IPS-18a (cell line): ENCODE measurements at regions not wholly inside any gene's neighbourhood (a gene's known extent, or its start where the extent isn't known, plus 50 kb on each side); places are given as distances from the start of the nearest gene placed in this dataset.

Experiments used
- H3K27ac ChIP-seq: one replicate; pipeline ENCODE4 v1.5.1; 2013; ENCODE audit warnings: low read length
- H3K27me3 ChIP-seq: one replicate; pipeline ENCODE4 v1.6.1; 2013; ENCODE audit warnings: mild to moderate bottlenecking, low read length; ENCODE audit not compliant: control insufficient read depth, insufficient read depth
- H3K36me3 ChIP-seq: one replicate; pipeline ENCODE4 v1.6.1; 2013; ENCODE audit warnings: low read depth, low read length; ENCODE audit not compliant: control insufficient read depth
- H3K4me1 ChIP-seq: one replicate; pipeline ENCODE4 v1.6.1; 2013; ENCODE audit warnings: low read depth, low read length; ENCODE audit not compliant: control insufficient read depth
- H3K4me3 ChIP-seq: one replicate; pipeline ENCODE4 v1.5.1; 2013; ENCODE audit warnings: low read length
- H3K9ac ChIP-seq: one replicate; pipeline ENCODE4 v1.6.1; 2013; ENCODE audit warnings: mild to moderate bottlenecking, low read length, moderate library complexity
- H3K9me3 ChIP-seq: one replicate; pipeline ENCODE4 v1.6.1; 2013; ENCODE audit warnings: low read depth, low read length; ENCODE audit not compliant: control insufficient read depth

DNA sequence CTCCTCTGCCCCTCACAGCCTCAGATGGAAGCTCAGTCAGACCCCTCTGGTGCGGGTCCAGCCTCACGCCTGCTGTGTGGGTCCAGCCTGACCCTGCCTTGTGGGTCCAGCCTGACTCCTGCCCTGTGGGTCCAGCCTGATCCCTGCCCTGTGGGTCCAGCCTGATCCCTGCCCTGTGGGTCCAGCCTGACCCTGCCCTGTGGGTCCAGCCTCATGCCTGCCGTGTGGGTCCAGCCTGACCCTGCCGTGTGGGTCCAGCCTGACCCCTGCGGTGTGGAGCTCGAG lies 445.3 kb downstream of the BRD1 start:
- Histone ChIP-seq H3K27me3 (no peaks in the 10 kb centered on the region), H3K4me3 (no peak overlapping the region), H3K4me1 (no peaks in the 10 kb centered on the region), H3K36me3 (no peaks in the 10 kb centered on the region), H3K9me3 (no peaks in the 10 kb centered on the region), H3K27ac (no peak overlapping the region), H3K9ac (no peak overlapping the region)

DNA sequence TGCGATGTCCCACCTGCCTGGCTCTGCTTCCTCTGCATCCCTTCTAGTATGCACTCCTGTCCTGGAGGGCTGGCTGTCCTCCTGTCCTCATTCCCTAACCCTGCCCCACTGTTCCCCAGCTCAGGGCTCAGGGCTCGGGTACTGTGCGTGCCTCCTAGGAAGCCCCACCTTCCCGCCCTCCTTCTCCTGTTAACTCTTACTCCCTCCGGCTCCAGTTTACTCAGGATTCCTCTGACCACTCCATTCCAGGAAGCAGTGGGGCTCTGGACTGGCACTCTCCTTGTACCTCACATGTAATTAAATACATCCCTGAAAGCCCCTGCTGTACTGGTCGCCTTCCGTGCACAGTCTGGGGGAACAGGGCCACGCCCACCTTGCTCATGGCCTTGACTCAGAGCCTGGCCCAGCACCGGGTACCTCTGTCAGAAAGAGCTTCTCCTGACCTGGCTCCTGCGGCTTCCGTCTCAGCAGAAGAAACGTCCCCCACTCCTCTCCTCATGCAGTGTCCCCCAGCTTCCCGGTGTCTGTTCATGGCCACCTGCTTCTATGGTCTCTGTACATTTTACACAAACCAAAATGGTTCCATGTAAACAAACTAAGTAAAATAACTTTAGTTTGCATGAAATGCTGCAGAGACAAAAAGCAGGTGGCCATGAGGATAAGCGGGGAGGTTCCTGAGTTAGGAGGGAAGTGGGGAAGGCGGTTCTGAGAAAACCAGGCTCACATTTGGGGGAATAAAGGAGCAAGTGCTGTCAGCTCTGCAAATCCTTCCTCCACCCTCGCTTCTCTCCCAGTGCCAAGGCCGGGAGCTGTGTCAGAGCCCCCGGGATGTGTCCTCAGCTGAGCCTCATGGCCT lies 445.9 kb downstream of the BRD1 start:
- no peak overlapping the region for H3K4me3 ChIP-seq
- H3K9ac ChIP-seq: no peak overlapping the region
- H3K4me1 ChIP-seq: no peaks in the 10 kb centered on the region
- H3K27me3 ChIP-seq: no peaks in the 10 kb centered on the region
- no peaks in the 10 kb centered on the region for H3K9me3 ChIP-seq
- H3K36me3 ChIP-seq: no peaks in the 10 kb centered on the region
- no peak overlapping the region for H3K27ac ChIP-seq

DNA sequence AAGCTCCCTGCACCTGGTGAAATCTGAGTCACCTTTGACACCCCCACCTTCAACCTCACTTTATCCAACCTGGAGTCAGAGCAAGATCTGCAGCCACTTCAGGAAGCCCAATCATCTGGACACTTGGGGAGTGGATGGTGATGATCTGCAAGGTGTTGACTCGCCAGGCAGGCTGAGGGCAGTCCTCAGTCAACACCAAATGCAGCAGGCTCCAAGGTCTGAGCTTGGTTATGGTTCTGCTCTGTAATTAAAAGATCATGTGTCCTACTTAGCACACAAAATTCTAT lies 446.9 kb downstream of the BRD1 start:
- Histone ChIP-seq H3K4me1 (no peaks in the 10 kb centered on the region), H3K4me3 (no peak overlapping the region), H3K27me3 (no peaks in the 10 kb centered on the region), H3K36me3 (no peaks in the 10 kb centered on the region), H3K9me3 (no peaks in the 10 kb centered on the region), H3K9ac (no peak overlapping the region), H3K27ac (no peak overlapping the region)

DNA sequence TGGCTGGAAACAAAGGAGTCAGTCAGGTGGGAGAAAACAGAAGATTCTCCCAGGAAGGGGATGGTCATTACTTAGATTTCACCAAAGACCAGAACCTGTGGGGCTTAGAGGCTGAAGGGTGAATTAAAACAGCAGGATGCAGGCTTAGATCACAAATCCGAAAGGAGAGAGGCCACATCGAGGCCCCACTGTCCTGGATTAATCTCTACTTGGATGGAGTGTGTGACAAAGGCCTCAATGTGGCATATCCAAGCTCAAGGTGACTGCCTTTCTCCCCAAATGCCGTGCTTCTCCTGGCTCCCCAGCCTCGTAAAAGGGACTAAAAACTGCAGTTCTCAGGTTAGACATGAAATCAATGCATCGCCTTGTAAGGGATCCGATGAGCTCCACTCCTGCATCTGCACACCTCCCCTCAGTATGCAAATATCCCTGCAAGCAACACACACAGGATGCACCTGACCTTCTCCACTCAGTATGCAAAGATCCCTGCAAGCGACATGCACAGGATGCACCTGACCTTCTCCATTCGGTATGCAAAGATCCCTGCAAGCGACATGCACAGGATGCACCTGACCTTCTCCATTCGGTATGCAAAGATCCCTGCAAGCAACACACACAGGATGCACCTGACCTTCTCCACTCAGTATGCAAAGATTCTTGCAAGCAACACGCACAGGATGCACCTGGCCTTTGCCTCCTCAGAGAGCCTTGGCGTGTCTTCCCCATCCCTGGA lies 447.4 kb downstream of the BRD1 start:
- no peaks in the 10 kb centered on the region for H3K27me3 ChIP-seq
- no peaks in the 10 kb centered on the region for H3K9me3 ChIP-seq

DNA sequence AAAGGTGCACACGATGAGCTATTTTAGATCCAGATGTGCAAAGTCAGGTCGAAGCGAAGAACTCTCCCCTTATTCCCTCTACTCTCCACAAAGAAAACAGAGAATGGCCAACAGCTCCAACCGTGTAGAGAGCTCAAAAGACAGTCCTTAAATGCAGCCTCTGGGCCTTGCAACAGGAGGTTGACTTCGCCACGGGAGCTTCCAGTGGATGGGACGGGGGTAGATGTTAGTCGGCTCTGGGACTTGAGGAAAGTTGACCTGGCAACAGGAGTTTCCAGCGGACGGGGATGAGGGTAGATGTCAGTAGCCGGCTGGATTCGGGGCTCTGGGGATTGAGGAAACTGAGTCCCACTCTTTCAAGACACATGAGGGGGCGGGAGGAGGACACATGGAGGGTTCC lies 450.4 kb downstream of the BRD1 start:
- H3K4me1 ChIP-seq: peaks cover 8% of the 10 kb centered on the region
- H3K27me3 ChIP-seq: no peaks in the 10 kb centered on the region

More for the DNA sequence above, 447.4 kb downstream of the BRD1 start:
- no peaks in the 10 kb centered on the region for H3K4me1 ChIP-seq
- no peak overlapping the region for H3K4me3 ChIP-seq
- H3K27ac ChIP-seq: no peak overlapping the region
- H3K36me3 ChIP-seq: no peaks in the 10 kb centered on the region
- no peak overlapping the region for H3K9ac ChIP-seq

DNA sequence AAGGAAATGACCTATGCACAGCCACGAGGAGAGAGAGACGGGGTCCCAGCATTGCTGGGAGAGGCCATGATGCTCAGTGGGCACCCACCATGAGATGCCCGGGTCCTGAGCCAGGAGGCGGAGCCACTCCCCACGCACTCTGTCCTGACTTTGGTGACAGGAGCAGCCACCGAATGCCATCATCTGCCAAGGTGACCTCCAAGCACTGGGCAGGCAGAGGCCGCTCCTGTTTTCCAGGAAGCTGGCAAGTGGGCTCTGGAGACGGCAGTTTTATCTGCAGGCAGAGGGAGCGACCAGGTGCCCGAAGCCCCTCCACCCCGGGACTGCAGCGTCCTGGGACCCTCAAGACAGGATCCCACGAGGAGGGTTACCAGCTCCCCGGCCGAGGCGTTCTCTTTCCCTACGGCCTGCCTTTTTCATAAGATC lies 453.9 kb downstream of the BRD1 start:
- no peak overlapping the region for H3K9ac ChIP-seq
- no peak overlapping the region for H3K4me3 ChIP-seq

More for the DNA sequence above, 450.4 kb downstream of the BRD1 start:
- Histone ChIP-seq H3K4me3 (no peak overlapping the region), H3K36me3 (no peaks in the 10 kb centered on the region), H3K9ac (no peak overlapping the region), H3K9me3 (no peaks in the 10 kb centered on the region), H3K27ac (no peak overlapping the region)

DNA sequence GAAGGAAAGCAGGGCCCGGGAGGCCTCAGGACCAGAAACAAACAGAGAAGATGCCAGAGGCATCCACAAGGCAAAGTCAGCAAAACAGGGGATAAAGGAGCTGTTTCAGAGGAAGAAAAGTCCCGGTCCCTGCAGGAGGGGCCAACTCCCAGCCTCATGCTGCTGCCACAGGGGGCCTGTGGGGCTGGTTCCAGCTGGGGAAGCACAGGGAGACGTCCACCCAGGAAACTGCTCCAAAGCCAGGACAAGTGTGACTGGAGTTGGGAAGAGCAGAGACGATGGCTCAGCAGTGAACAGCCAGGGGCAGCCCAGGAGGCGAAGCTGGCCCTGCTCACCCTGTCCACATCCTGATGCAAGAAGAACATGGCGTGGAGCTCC lies 454.4 kb downstream of the BRD1 start:
- Histone ChIP-seq H3K9me3 (no peaks in the 10 kb centered on the region), H3K27ac (no peak overlapping the region)

More for the DNA sequence above, 453.9 kb downstream of the BRD1 start:
- H3K4me1 ChIP-seq: peaks cover 8% of the 10 kb centered on the region
- no peaks in the 10 kb centered on the region for H3K27me3 ChIP-seq
- no peaks in the 10 kb centered on the region for H3K36me3 ChIP-seq
- no peaks in the 10 kb centered on the region for H3K9me3 ChIP-seq
- no peak overlapping the region for H3K27ac ChIP-seq

DNA sequence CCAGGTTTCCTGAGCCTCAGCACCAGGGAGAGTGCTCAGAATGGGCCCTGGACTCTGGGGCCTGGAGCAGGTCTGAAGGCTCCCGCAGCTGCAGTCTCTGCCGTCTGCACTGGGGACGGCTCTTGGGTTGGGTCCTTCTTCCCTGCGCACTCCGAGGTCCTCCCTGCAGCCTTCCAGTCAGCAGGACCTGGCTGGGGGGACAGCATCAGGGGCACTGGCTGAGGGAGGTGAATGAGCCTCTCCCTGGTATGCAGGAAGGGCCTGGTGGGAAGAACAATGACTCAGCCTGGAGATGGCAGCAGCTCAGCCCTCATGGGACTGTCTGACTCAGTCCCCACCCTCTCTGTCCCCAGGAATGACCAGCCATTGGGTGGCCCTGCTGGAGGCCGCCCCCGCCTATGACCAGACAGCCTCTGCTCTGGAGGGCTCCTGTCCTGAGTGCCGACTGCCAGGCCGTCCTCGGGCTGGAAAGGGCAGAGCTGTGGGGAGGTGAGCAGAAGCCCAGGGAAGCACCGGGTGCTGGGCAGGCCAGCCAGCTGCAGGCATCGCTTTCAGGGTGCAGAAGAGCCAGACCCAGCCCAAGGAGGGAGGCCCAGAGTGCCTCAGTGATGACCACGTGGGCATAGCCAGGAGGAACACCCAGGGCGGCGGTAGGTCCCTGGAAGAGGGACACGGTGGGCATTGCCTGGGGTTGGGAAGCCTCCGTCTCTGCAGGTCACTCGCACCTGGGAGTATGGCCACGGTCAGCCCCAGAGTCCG lies 455.0 kb downstream of the BRD1 start:
- Histone ChIP-seq H3K36me3 (no peaks in the 10 kb centered on the region), H3K4me1 (peaks cover 8% of the 10 kb centered on the region), H3K9me3 (no peaks in the 10 kb centered on the region), H3K9ac (no peak overlapping the region), H3K4me3 (no peak overlapping the region), H3K27ac (no peak overlapping the region), H3K27me3 (no peaks in the 10 kb centered on the region)

More for the DNA sequence above, 454.4 kb downstream of the BRD1 start:
- Histone ChIP-seq H3K9ac (no peak overlapping the region), H3K27me3 (no peaks in the 10 kb centered on the region), H3K36me3 (no peaks in the 10 kb centered on the region), H3K4me1 (peaks cover 8% of the 10 kb centered on the region), H3K4me3 (no peak overlapping the region)

DNA sequence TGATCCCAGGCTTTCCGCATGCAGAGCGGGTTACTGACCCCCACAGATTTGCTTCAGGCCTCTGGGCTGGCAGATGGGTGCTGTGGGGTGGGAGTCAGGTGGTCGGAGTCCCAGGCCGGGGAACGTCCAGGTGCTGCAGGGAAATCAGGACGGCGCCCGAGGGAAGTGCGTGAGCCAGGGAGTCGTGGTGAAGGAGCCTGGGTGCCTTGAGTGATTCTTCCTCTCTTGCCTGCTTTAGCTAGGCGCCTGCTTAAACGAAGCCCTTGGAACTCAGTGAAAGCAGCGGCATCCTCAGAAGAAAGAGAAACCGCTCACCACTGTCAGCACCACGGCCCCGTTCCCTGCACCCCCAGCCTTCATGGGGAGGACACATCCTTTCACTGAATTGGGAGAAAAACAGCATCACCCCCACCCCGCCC lies 455.6 kb downstream of the BRD1 start:
- H3K9me3 ChIP-seq: no peaks in the 10 kb centered on the region
- H3K4me3 ChIP-seq: no peak overlapping the region
- H3K36me3 ChIP-seq: no peaks in the 10 kb centered on the region
- no peak overlapping the region for H3K27ac ChIP-seq
- H3K9ac ChIP-seq: no peak overlapping the region
- no peaks in the 10 kb centered on the region for H3K27me3 ChIP-seq
- peaks cover 8% of the 10 kb centered on the region for H3K4me1 ChIP-seq

DNA sequence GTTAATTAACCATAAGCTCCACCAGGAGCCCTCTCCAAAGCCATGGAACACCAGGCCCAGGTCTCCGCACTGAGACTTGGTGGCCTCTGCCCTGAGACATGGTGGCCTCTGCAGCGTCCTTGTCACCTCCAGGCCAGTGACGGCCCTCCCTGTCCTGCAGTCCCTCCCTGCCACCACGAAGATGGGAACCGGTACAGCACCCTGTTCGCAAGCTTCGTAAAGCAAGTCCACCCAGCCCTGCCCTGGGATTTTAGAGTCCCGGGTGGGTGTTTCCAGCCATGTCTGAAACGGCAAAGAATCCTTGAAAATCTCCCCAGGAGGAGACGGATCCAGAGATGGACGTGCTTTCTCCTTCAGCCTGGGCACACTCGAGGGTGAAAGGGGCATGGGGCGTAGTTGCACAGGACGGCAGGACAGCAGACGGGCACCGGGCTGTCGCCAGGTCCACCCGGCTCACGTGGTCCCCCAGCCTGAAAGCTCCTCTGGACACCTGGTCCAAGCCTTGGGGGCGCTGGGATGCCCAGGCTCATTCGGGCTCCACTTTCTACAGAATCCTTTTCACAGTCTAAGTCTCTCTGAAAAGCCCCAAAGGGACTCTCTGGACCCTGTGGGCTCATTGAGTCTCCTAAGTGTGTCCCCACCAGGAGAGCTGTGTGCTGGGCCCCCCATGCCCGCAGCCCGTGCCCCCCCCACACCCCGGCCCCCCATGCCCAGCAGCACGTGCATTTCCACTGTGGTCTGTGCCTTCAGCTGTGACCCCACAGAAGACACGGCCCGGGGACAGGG lies 456.2 kb downstream of the BRD1 start:
- Histone ChIP-seq H3K27ac (no peak overlapping the region), H3K9me3 (no peaks in the 10 kb centered on the region), H3K27me3 (no peaks in the 10 kb centered on the region), H3K36me3 (no peaks in the 10 kb centered on the region), H3K4me3 (no peak overlapping the region), H3K4me1 (peaks cover 8% of the 10 kb centered on the region), H3K9ac (no peak overlapping the region)

DNA sequence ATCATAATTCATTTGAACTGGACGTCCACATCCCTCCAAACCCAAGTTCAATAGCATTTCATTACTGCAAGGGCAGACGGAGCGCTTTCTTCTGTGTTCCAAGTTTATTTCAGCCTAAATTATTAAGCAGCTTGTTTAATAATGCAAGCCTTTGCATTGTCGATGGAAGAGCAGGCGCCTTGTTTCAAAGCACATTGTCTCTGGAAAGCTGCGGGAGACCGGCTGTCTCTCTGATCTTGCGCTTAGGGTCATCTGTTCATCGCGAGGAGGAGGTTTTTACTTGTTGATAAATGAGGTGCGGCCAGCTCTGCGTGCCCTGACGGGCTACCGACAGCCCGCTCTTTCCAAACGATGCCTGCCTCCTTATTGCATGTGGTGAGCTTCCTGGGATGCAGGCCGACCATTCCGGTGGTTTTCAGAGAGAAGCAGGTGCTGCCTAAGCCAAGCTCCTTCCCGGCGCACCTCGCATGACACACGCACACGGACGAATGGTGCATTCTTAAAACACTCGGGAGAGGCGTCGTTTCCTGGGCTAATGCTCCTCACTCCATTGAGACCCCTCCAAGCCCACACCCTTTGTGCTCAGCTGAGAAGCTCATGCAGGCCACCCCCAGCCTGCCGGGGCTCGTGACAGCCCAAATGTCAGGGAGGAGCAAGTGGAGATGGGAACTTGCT lies 456.9 kb downstream of the BRD1 start:
- no peaks in the 10 kb centered on the region for H3K27me3 ChIP-seq
- no peaks in the 10 kb centered on the region for H3K36me3 ChIP-seq
- peaks cover 8% of the 10 kb centered on the region for H3K4me1 ChIP-seq
- H3K4me3 ChIP-seq: no peak overlapping the region
- H3K9ac ChIP-seq: no peak overlapping the region
- no peaks in the 10 kb centered on the region for H3K9me3 ChIP-seq
- H3K27ac ChIP-seq: no peak overlapping the region
